H1 (cell line): ENCODE measurements at regions not wholly inside any gene's neighbourhood (a gene's known extent, or its start where the extent isn't known, plus 50 kb on each side); places are given as distances from the start of the nearest gene placed in this dataset.

Experiments used
- BACH1 ChIP-seq: IDR thresholded peaks from 2 replicates; pipeline ENCODE4 v1.6.1; 2012; ENCODE audit warnings: low read length, improper control_type of control experiment
- GABPA ChIP-seq: IDR thresholded peaks from 2 replicates; pipeline ENCODE4 v1.6.1; 2011; ENCODE audit warnings: mild to moderate bottlenecking, low read length, moderate library complexity, borderline replicate concordance; ENCODE audit not compliant: insufficient read depth
- JUN ChIP-seq: IDR thresholded peaks from 2 replicates; pipeline ENCODE4 v1.6.1; 2011; ENCODE audit warnings: low read depth, mild to moderate bottlenecking, improper control_type of control experiment, low read length
- KDM5A ChIP-seq: fragments of 200-600 bp; IDR thresholded peaks from 2 replicates; pipeline ENCODE4 v1.7.1; 2012; ENCODE audit warnings: mild to moderate bottlenecking, low read length, inconsistent platforms, mixed read lengths
- NANOG ChIP-seq: IDR thresholded peaks from 2 replicates; pipeline ENCODE4 v1.6.1; 2011; ENCODE audit warnings: low read length, low read depth, mild to moderate bottlenecking, inconsistent platforms; ENCODE audit not compliant: insufficient read depth, poor library complexity, severe bottlenecking
- POLR2A ChIP-seq, 2 experiments: IDR thresholded peaks; 1 replicate in 1 of 2; 2 replicates in 1 of 2; pipeline ENCODE4 v1.6.1; 2011; ENCODE audit warnings: low read depth in 2 of 2, low read length in 2 of 2, mild to moderate bottlenecking in 2 of 2; ENCODE audit errors: control extremely low read depth in 1 of 2
- POU5F1 ChIP-seq: IDR thresholded peaks from 2 replicates; pipeline ENCODE4 v1.6.1; 2011; ENCODE audit warnings: low read depth, mild to moderate bottlenecking, low read length, moderate library complexity
- RAD21 ChIP-seq, 2 experiments: IDR thresholded peaks in 1 of 2; conservative IDR thresholded peaks in 1 of 2; 2 replicates each; pipeline ENCODE4 v1.6.1; 2011; ENCODE audit warnings: low read depth in 2 of 2, low read length in 2 of 2, improper control_type of control experiment in 1 of 2, inconsistent platforms in 1 of 2, mild to moderate bottlenecking in 1 of 2, moderate library complexity in 1 of 2
- SP2 ChIP-seq: IDR thresholded peaks from 2 replicates; pipeline ENCODE4 v1.6.1; 2012; ENCODE audit warnings: mild to moderate bottlenecking, low read length, inconsistent platforms
- SP4 ChIP-seq: IDR thresholded peaks from 2 replicates; pipeline ENCODE4 v1.6.1; 2012; ENCODE audit warnings: low read length, inconsistent platforms
- SUZ12 ChIP-seq: fragments of 200-600 bp; sonication (generic); IDR thresholded peaks from 2 replicates; pipeline ENCODE4 v1.6.1; 2012; ENCODE audit warnings: mild to moderate bottlenecking, inconsistent platforms, low read length, moderate library complexity, mixed read lengths
- TF ChIP-seq, protein P1 (sequence below): fragments of 300-600 bp; sonication (generic); IDR thresholded peaks from 2 replicates; pipeline ENCODE4 v1.7.1; 2012; ENCODE audit warnings: low read length, moderate library complexity, mild to moderate bottlenecking, inconsistent platforms; ENCODE audit not compliant: insufficient replicate concordance

DNA sequence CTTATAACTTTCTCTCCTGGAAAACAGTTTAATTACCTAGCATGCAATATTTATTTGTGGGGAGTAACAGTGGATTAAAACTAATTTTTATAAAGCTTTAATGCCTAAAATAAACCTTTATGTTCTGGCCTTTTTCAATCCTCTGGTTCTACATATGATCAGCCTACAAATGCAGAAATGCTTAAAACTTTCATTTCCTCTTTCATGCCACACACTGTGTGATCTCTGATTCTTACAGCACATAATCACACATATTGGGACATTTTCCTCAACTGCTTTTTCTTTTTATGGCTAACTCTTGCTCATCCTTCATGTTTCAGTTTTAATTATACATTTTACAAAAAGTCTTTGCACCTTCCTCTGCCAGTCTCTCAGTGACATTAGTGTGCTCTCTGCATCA is 910.8 kb upstream of the SLITRK6 start (continued):
- TF ChIP-seq, protein P1, sequence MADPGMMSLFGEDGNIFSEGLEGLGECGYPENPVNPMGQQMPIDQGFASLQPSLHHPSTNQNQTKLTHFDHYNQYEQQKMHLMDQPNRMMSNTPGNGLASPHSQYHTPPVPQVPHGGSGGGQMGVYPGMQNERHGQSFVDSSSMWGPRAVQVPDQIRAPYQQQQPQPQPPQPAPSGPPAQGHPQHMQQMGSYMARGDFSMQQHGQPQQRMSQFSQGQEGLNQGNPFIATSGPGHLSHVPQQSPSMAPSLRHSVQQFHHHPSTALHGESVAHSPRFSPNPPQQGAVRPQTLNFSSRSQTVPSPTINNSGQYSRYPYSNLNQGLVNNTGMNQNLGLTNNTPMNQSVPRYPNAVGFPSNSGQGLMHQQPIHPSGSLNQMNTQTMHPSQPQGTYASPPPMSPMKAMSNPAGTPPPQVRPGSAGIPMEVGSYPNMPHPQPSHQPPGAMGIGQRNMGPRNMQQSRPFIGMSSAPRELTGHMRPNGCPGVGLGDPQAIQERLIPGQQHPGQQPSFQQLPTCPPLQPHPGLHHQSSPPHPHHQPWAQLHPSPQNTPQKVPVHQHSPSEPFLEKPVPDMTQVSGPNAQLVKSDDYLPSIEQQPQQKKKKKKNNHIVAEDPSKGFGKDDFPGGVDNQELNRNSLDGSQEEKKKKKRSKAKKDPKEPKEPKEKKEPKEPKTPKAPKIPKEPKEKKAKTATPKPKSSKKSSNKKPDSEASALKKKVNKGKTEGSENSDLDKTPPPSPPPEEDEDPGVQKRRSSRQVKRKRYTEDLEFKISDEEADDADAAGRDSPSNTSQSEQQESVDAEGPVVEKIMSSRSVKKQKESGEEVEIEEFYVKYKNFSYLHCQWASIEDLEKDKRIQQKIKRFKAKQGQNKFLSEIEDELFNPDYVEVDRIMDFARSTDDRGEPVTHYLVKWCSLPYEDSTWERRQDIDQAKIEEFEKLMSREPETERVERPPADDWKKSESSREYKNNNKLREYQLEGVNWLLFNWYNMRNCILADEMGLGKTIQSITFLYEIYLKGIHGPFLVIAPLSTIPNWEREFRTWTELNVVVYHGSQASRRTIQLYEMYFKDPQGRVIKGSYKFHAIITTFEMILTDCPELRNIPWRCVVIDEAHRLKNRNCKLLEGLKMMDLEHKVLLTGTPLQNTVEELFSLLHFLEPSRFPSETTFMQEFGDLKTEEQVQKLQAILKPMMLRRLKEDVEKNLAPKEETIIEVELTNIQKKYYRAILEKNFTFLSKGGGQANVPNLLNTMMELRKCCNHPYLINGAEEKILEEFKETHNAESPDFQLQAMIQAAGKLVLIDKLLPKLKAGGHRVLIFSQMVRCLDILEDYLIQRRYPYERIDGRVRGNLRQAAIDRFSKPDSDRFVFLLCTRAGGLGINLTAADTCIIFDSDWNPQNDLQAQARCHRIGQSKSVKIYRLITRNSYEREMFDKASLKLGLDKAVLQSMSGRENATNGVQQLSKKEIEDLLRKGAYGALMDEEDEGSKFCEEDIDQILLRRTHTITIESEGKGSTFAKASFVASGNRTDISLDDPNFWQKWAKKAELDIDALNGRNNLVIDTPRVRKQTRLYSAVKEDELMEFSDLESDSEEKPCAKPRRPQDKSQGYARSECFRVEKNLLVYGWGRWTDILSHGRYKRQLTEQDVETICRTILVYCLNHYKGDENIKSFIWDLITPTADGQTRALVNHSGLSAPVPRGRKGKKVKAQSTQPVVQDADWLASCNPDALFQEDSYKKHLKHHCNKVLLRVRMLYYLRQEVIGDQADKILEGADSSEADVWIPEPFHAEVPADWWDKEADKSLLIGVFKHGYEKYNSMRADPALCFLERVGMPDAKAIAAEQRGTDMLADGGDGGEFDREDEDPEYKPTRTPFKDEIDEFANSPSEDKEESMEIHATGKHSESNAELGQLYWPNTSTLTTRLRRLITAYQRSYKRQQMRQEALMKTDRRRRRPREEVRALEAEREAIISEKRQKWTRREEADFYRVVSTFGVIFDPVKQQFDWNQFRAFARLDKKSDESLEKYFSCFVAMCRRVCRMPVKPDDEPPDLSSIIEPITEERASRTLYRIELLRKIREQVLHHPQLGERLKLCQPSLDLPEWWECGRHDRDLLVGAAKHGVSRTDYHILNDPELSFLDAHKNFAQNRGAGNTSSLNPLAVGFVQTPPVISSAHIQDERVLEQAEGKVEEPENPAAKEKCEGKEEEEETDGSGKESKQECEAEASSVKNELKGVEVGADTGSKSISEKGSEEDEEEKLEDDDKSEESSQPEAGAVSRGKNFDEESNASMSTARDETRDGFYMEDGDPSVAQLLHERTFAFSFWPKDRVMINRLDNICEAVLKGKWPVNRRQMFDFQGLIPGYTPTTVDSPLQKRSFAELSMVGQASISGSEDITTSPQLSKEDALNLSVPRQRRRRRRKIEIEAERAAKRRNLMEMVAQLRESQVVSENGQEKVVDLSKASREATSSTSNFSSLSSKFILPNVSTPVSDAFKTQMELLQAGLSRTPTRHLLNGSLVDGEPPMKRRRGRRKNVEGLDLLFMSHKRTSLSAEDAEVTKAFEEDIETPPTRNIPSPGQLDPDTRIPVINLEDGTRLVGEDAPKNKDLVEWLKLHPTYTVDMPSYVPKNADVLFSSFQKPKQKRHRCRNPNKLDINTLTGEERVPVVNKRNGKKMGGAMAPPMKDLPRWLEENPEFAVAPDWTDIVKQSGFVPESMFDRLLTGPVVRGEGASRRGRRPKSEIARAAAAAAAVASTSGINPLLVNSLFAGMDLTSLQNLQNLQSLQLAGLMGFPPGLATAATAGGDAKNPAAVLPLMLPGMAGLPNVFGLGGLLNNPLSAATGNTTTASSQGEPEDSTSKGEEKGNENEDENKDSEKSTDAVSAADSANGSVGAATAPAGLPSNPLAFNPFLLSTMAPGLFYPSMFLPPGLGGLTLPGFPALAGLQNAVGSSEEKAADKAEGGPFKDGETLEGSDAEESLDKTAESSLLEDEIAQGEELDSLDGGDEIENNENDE: no peak
- TF ChIP-seq NANOG: no peak
- no peak for TF ChIP-seq SUZ12
- no peak for TF ChIP-seq GABPA
- TF ChIP-seq BACH1: no peak
- TF ChIP-seq SP2: no peak
- TF ChIP-seq POU5F1: no peak
- TF ChIP-seq RAD21 (IDR thresholded peaks at IDR 0.05 in 1 of 2, conservative IDR thresholded peaks at IDR 0.05 in 1 of 2; ENCODE audit: low read depth in 2 of 2, low read length in 2 of 2): no peak
- no peak for TF ChIP-seq POLR2A (IDR thresholded peaks at IDR 0.05; ENCODE audit: control extremely low read depth in 1 of 2, low read depth in 2 of 2, low read length in 2 of 2)
- no peak for TF ChIP-seq SP4
- no peak for TF ChIP-seq JUN
- no peak for TF ChIP-seq KDM5A
